Testis (tissue), 2 donors: ENCODE measurements at regions not wholly inside any gene's neighbourhood (a gene's known extent, or its start where the extent isn't known, plus 50 kb on each side); places are given as distances from the start of the nearest gene placed in this dataset.

Source experiments
- DNase-seq: peaks from one replicate; pipeline ENCODE4 v3.0.0-alpha.2; 2019
- H3K27ac ChIP-seq, 2 donors: fragments of 200-600 bp; sonication (generic); one replicate each; pipeline ENCODE4 v1.5.1; 2019
- H3K27me3 ChIP-seq: fragments of 200-600 bp; sonication (generic); one replicate; pipeline ENCODE4 v1.5.1; 2019
- H3K36me3 ChIP-seq: fragments of 200-600 bp; sonication (generic); one replicate; pipeline ENCODE4 v1.5.1; 2017; ENCODE audit warnings: low read depth; ENCODE audit errors: missing control alignments
- H3K4me1 ChIP-seq: fragments of 200-600 bp; sonication (generic); one replicate; pipeline ENCODE4 v1.5.1; 2019
- H3K4me3 ChIP-seq, 2 donors: fragments of 200-600 bp; sonication (generic); one replicate each; pipeline ENCODE4 v1.5.1; 2017 to 2019
- H3K9me3 ChIP-seq: fragments of 200-600 bp; sonication (generic); one replicate; pipeline ENCODE4 v1.5.1; 2017
- POLR2A ChIP-seq: fragments of 450-650 bp; IDR thresholded peaks from one replicate; pipeline ENCODE4 v1.6.1; 2017; ENCODE audit warnings: antibody characterized with exemption, mild to moderate bottlenecking, moderate library complexity
- WGBS, 2 donors: methylation state at CpG; one replicate each; pipeline ENCODE4 v1.1.5; 2018; 5-methylcytosine and 5-hydroxymethylcytosine counted together
- intact Hi-C: fragments of 100-400 bp; cut with DNase I; formaldehyde crosslinking; loops from one replicate; pipeline ENCODE4 v1.15.1; 2023; ENCODE audit warnings: low total_unique reads
- TF ChIP-seq, protein P1 (sequence below), 3 experiments: fragments of 450-650 bp in 2 of 3; fragments of 200-600 bp in 1 of 3; sonication (generic) in 1 of 3; IDR thresholded peaks; one replicate each; pipeline ENCODE4 v1.5.1; 2016 to 2019; ENCODE audit warnings: antibody characterized with exemption in 3 of 3, mild to moderate bottlenecking in 2 of 3, moderate library complexity in 1 of 3

DNA sequence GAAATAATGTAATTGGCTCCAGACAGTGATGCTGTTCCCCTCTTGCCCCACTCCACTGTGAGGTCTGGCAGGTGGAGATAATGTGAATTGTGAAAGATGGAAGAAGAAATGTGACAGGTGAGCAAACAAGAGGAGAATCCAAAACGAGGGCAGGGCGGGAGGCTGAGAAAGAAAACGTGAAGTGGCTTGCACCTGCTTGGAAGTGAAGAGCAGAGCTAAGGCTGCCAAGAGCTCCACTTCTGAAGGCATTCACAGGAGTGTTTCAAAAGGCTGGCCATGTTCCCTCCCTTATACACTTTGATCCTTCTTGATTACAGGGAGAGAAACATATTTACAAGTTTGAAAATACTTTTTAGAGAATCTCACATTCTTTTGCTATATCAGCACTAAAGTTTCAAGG lies 359.4 kb downstream of the EPHA7 start:
- H3K36me3 ChIP-seq: no peaks in the 10 kb centered on the region
- no peak for DNase-seq
- WGBS, 2 donors: 38 to 48% methylated on average over 3 of the region's 3 CpGs
- intact Hi-C loops: no loop called here
- TF ChIP-seq POLR2A: no peak
- TF ChIP-seq, protein P1, sequence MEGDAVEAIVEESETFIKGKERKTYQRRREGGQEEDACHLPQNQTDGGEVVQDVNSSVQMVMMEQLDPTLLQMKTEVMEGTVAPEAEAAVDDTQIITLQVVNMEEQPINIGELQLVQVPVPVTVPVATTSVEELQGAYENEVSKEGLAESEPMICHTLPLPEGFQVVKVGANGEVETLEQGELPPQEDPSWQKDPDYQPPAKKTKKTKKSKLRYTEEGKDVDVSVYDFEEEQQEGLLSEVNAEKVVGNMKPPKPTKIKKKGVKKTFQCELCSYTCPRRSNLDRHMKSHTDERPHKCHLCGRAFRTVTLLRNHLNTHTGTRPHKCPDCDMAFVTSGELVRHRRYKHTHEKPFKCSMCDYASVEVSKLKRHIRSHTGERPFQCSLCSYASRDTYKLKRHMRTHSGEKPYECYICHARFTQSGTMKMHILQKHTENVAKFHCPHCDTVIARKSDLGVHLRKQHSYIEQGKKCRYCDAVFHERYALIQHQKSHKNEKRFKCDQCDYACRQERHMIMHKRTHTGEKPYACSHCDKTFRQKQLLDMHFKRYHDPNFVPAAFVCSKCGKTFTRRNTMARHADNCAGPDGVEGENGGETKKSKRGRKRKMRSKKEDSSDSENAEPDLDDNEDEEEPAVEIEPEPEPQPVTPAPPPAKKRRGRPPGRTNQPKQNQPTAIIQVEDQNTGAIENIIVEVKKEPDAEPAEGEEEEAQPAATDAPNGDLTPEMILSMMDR (IDR thresholded peaks at IDR 0.05): no peak
- H3K27ac ChIP-seq: no peak overlapping the region
- H3K4me1 ChIP-seq: no peaks in the 10 kb centered on the region
- H3K4me3 ChIP-seq: no peak overlapping the region
- H3K9me3 ChIP-seq: no peaks in the 10 kb centered on the region
- H3K27me3 ChIP-seq: no peaks in the 10 kb centered on the region

DNA sequence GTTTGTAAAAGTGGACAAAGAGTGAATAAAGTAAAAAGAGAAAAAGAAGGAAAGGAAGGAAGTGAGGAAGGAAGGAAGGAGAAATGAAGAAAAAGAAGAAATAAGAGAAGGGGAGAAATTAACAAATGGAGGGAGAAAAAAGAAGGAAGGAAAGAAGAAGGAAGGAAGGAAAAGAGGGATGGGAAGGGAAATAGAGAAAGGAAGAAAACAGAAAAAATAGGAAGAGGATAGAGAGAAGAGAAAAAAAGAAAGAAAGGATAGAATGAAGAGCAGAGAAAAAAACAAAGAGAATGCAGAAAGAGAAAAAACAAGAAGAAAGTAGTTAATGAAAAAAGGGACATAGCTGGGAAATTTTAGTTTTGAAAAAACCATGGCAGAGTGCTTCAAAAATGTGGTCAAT lies 361.8 kb downstream of the EPHA7 start:
- no peak for TF ChIP-seq POLR2A
- TF ChIP-seq, protein P1 (IDR thresholded peaks at IDR 0.05): no peak
- intact Hi-C loops: no loop called here
- Histone ChIP-seq H3K27ac (no peak overlapping the region), H3K9me3 (no peaks in the 10 kb centered on the region), H3K4me3 (no peak overlapping the region), H3K36me3 (no peaks in the 10 kb centered on the region), H3K4me1 (no peaks in the 10 kb centered on the region), H3K27me3 (no peaks in the 10 kb centered on the region)
- no peak for DNase-seq

DNA sequence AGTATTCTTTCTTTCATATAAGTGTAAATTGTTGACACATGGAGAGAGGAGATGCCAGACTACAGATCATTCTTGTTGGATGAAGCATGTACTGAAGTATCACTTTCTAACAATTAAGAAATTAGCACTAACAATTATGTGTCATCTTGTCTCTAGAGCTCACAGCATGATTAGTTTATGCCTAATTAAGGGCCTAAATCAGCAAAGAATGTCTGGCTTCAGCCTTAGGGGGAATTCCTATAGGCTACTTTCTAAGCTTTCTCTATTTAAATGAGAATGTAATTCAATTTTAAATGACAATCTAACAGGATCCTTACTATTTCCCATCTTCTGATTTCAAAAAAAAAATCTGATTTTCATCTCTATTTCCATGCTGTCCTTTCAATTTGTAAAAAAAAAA lies 371.0 kb downstream of the EPHA7 start:
- H3K4me3 ChIP-seq: no peak overlapping the region
- no peak for DNase-seq
- H3K27ac ChIP-seq: no peak overlapping the region
- H3K4me1 ChIP-seq: no peaks in the 10 kb centered on the region
- H3K27me3 ChIP-seq: no peaks in the 10 kb centered on the region
- TF ChIP-seq, protein P1 (IDR thresholded peaks at IDR 0.05): no peak
- TF ChIP-seq POLR2A: no peak
- no peaks in the 10 kb centered on the region for H3K9me3 ChIP-seq
- intact Hi-C loops: no loop called here
- no peaks in the 10 kb centered on the region for H3K36me3 ChIP-seq

DNA sequence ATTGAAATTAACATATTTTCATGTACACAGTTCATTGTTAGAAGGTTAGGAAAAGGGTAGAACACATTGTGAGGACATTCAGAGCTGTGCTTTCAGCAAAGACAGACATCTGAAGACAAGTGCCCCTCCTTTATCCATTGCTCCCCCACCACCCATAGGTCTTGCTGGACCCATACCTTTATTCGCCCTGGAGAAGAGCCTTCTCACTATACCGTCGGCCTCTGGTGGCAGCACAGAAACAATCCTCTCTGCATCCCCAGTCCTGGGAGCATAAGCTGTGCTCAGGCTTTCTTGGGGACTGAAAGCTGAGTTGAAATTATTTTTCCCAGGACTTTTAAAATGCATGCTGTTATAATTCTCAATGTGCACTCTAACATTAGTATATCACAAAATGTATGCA lies 372.3 kb downstream of the EPHA7 start:
- Histone ChIP-seq H3K4me1 (no peaks in the 10 kb centered on the region), H3K27ac (no peak overlapping the region), H3K27me3 (no peaks in the 10 kb centered on the region), H3K9me3 (no peaks in the 10 kb centered on the region), H3K36me3 (no peaks in the 10 kb centered on the region), H3K4me3 (no peak overlapping the region)
- DNase-seq: no peak
- intact Hi-C loops: no loop called here
- 66 to 86% methylated on average over 3 of the region's 3 CpGs for WGBS, 2 donors
- TF ChIP-seq POLR2A: no peak
- TF ChIP-seq, protein P1 (IDR thresholded peaks at IDR 0.05): no peak

DNA sequence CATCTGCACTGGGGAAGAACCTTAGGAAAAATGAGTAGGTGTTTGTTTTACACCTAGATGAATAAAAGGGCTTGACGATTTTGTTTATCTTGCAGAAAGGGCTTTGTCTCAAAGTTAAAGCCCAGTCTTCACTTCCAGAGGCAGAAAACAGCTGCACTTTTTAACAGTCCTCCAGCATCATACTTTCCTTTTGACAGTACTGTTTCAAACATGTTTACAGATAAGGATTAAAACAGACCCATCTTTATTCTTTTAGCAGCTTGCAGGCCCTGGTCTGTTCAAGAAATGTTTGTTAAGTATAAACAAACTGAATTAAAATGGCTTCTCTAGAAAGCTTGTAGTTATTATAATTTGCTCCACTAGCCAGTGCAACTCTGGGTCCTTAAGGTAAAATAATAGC lies 374.2 kb downstream of the EPHA7 start:
- Histone ChIP-seq H3K4me1 (no peaks in the 10 kb centered on the region), H3K4me3 (no peak overlapping the region), H3K9me3 (no peaks in the 10 kb centered on the region), H3K27me3 (no peaks in the 10 kb centered on the region), H3K27ac (no peak overlapping the region), H3K36me3 (no peaks in the 10 kb centered on the region)
- whole genome bisulfite sequencing, 2 donors: 20% methylated on average over 1 of the region's 1 CpG
- no peak for DNase-seq
- intact Hi-C loops: no loop called here
- no peak for TF ChIP-seq POLR2A
- TF ChIP-seq, protein P1 (IDR thresholded peaks at IDR 0.05): no peak
